Fibroblast of skin of back (primary cell): ENCODE measurements at regions not wholly inside any gene's neighbourhood (a gene's known extent, or its start where the extent isn't known, plus 50 kb on each side); places are given as distances from the start of the nearest gene placed in this dataset.

Experiments
- DNase-seq: peaks from one replicate; pipeline ENCODE4 v3.0.0-alpha.2; 2013

DNA sequence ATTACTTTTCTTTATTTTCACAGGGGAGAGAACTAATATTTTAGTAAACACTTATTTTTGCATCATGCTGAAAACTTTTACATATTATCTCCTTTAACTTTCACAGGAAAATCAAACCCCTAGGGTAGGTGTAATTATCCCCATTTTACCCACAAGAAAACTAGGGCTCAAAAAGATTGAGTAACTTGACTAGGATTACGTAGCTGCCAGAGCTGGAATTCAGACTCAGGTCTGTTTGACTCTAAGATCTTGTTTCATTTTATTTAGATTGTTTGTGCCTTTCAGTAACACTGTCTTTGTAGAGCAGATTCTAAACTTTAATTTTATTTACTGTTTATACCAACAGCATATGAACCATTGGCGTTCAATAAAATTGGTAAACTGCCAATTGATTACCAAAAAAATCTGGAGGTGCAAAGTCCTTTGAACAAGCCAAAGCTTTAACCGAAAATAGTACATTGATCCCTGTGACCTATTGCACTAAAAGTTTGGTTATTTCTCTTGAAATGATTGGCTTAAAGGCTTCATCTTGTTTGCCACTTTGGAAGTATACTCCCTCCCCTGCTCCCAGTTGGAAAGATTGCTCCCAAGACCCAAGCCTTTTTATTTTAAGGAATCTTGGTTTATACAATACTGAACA, 71.0 kb upstream of the WDR26 start:
- DNase-seq: no peak

GRCh38 chr1:224506141-224506814, 71.7 kb upstream of the WDR26 start:
- peak; percentile 36 for DNase-seq

GRCh38 chr1:224507771-224508523, 73.3 kb upstream of the WDR26 start:
- peak; percentile 57 for DNase-seq

DNA sequence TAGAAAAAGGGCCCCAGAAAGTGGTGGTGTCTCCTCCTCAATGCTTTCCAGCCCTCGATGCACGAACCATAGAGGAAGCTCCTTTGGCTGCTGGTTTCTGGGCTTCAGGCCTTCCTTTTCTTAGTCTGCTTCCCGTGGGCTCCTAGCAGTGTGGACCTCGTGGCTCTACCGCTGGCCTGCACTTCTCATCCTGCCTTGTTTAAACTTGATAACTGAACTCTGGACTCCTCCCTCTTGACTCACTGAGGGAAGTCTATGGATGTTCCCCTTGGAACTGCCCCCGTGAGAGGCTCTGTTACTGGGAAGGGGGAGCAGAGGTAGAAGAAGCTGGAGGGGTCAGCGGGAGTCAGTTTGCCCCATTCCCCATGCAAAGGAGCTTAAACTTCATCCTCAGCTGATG, 75.3 kb upstream of the WDR26 start:
- no peak for DNase-seq

- peak; percentile 36 for DNase-seq
Measured at GRCh38 chr1:224510880-224511645, 76.5 kb upstream of the WDR26 start.

DNA sequence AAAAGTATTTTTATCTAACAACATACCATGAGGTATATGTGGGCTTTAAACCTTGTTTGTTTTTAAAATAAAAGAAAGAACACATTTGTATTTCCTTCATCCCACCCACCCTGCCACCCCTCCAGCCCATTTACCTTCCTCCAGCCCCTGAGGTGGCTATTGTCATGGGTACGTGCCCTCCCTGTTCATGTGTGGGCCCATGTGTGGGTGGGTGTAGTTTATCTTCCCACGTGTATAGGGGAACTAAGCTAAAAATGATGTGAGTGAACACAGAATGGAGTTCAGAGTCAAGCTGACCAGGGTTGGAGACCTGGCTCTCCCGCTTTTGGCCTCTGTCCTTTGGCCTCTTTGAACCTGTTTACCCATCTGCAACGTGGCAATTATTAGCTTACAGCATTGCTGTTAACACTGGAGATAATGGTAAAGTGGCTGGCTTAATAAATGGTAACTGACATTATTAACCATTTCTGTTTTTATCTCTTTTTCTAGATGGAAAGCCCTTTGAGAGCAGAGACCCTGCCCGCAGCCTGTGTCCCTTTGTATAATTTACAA, 78.1 kb upstream of the WDR26 start:
- DNase-seq: no peak

- no peak for DNase-seq
Measured at GRCh38 chr1:224513383-224513782, 78.8 kb upstream of the WDR26 start.

DNA sequence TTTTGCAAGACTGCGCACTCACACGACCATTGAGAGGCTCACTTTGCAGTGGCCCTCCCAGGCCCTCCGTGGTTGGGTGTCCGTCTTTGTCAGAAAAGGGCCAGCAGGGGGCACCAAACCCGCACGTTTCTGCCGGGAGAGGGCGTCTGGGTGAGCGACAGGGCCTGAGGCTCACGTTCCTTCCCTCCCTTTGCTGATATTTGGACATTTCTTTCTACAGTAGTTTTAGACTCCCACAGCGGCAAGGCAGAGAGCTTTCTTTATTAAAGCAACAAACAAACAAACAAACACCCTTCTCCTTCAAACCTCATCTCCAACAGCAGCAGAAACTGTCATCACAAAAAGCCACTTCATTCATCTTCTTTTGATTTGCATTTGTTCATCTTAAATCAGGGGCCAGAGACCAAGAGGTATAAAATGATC, 79.2 kb upstream of the WDR26 start:
- peak; percentile 76 for DNase-seq

- DNase-seq: peak; percentile 30
Measured at GRCh38 chr1:224517171-224517570, 82.6 kb upstream of the WDR26 start.

- no peak for DNase-seq
Measured at GRCh38 chr1:224518528-224518927, 83.9 kb upstream of the WDR26 start.

- no peak for DNase-seq
Measured at GRCh38 chr1:224519874-224520273, 85.3 kb upstream of the WDR26 start.

GRCh38 chr1:224520808-224521207, 86.2 kb upstream of the WDR26 start:
- no peak for DNase-seq

DNA sequence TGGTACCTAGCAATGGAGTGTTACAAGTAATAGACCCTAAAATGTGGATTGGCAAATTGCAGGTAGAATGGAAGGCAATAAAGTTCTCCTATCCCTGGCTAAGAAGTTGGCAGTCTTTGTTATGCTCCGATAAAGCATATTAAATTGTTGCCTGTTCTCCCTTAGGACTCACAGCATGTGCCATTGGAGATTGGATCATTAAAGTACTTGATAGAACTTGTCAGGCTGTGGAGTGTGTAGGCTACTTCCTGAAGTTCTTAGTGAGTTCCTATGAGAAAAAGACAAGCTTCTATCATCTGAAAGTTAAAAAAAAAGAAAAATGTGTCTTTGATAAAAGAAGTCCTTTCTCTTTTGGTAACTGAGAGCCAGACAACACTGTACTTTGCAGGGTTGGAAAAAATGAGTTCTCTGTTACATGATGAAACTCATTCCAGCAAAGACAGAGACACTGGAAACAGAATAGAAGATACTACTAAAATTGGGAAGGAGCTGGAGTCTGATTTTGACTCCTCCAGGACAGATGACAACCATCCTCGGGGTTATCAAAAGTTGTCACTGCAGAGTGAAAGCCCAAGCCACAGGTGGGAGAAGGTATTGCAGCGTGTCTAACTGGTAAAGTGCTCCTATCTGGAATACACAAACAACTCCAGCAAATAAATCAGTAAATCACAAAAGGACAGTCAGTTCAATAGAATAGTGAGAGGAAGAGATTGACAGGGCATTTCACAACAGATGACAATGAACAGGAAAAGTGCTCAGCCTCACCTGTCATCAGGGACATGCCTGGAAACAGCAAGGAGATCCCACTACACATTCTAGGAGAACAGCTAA, 87.5 kb upstream of the WDR26 start:
- DNase-seq: no peak

- no peak for DNase-seq
Measured at GRCh38 chr1:224523676-224524075, 89.1 kb upstream of the WDR26 start.

DNA sequence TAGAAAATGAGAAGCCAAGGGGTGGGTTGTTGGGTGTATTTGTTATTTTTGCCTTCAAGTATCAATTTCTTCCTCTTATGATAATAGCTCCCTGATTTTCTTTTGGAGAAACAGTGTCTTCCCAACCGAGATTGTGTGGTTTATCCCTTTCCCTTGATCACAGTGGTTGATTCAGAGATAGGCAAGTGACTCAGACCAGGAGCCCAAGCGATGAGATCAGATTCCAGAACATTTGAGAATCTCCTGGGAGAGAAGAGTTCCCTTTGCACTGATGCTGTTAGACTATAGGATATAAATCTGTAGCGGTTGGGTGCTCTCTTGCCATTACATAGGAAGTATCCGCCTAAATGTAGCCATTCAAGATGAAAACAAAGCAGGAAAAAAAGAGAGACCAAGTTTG, 90.1 kb upstream of the WDR26 start:
- DNase-seq: peak; percentile 79

GRCh38 chr1:224525411-224526040, 90.6 kb upstream of the CNIH3 start:
- DNase-seq: peak; percentile 39

GRCh38 chr1:224526771-224527170, 89.3 kb upstream of the CNIH3 start:
- DNase-seq: no peak

GRCh38 chr1:224528900-224529299, 87.2 kb upstream of the CNIH3 start:
- peak; percentile 71 for DNase-seq

DNA sequence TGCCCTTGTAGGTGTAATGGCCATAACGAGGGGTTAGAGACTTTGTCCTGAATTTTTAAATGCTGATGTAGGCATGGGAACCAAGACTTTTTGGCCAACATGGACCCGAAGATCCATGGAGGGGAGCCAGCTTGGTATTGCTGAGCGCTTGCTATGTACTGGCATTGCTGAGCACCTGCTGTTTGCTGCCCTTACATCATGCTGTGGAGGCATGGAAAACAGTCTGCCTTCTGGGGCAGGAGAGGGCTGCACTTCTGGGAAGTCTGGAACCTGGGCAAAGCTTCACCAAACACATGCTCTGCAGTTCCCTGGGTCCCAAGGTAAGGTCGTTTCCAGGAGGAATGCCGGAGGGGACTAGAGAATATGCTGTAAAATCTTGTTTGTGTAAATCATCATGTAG, 86.3 kb upstream of the CNIH3 start:
- no peak for DNase-seq

DNA sequence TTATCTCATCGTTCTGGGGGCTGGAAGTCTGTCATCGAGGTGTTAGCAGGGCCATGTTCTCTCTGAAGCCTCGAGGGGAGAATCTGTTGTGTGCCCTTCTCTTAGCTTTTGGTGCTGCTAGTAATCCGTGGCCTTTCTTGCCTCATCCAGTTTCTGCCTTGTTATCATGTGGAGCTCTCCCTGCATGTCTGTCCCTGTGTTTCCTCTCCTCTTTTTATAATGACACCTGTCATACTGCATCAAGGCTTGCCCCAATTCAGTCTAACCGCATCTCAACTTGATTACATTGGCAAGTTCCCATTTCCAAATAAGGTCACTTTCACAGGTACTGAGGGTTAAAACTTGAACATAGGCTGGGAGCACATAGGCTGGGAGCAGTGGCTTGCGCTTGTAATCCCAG, 82.6 kb upstream of the CNIH3 start:
- no peak for DNase-seq

DNA sequence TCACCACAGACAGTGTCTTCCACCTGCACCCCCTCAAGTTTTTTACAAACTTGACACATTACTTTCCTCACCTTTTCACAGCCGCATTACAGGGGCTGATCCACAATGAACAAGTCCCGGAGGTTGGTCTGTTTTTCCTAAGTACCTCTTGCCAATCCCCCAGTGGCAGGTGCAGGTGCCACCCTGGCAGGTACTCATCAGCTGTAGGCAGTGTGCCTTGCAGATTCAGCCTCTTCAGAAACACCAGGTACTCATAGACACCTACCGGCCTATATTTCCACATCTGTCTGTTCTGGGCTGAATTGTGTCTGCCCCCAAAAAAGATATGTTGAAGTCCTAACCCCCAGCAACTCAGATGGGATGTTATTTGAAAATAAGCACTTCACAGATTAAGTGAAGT, 81.4 kb upstream of the CNIH3 start:
- no peak for DNase-seq
